CD1c-positive myeloid dendritic cell (primary cell): ENCODE measurements at regions not wholly inside any gene's neighbourhood (a gene's known extent, or its start where the extent isn't known, plus 50 kb on each side); places are given as distances from the start of the nearest gene placed in this dataset.

Experiments used
- DNase-seq: peaks from one replicate; pipeline ENCODE4 v3.0.0-alpha.2; 2016; ENCODE audit errors: extremely low spot score

DNA sequence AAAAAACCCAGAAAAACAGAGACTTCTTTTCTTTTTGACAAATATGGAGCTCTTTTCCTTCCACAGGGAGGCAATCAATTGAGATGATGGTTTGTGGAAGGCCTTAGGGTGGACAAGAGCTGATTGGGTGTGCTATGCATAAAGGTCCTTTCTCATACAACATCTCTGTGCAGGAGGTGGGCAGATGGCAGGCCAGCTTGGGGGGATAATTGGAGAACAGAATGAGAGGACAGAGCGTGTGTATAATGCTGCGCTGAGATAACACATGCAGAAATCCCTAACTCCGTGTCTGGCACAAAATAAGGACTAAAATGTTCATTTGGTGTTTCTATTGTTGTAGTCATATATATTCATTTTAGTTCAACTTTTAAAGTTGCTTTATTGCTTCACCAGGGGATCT, 159.0 kb upstream of the MEF2C start:
- no peak for DNase-seq

DNA sequence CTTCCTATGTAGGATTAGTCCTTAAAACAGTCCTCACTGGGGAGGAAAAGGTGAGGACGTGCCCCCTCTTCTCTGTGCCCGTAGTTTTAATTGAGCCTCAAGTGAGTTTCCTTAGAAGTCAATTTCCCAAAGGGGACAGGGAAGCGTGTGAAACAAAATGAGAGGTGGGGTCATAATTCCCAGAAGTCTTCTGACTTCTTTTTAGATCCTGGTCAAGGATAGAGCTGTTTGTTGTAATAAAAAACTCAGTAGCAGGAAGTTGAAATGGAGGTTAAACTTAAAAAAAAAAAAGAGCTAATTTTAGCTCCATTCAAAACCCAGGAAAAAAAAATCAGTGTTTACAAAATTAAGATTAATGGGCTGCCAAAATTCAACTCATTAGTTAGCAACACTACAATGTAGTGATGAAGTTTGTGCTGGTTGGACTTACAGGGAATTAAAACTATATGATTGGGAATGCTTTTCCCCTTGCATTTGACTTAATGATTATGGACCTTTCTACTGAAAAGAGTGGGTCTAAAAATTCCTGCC, 158.3 kb upstream of the MEF2C start:
- no peak for DNase-seq

DNA sequence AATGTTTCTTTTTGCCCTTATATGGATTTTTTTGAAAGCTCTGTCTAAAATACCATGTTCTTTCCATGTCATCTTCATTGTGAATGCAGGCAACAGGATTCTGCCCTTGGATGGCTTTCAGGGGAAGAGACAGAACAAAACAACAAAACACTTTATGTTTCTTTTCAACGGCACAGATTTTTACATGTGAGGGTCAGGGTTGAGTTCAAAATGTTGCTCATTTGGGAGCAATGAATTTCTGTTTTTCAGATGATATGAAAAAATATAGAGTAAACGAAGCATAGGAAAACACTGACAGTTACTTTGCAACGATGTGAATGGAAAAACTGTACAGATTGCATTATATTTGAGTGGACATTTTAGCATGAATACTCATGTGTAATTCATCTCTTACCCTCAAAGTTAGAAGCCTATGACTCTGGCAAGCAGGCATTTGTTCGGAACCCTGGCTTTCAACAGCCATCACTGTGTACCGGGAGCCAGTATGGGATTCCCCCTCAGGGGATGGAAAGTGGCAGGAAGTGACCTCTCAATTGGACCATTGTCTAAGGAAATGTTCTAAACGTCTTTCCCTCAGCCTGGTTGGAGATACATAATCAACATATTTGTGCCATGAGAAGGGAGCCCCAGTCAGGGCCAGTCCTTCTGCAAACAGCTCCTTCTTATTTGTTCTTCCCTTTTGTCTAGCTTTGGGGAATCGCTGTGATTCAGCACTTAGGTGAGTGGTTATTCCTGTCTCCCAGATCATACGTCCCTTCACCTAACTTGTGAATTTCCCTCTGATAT, 153.9 kb upstream of the MEF2C start:
- no peak for DNase-seq

DNA sequence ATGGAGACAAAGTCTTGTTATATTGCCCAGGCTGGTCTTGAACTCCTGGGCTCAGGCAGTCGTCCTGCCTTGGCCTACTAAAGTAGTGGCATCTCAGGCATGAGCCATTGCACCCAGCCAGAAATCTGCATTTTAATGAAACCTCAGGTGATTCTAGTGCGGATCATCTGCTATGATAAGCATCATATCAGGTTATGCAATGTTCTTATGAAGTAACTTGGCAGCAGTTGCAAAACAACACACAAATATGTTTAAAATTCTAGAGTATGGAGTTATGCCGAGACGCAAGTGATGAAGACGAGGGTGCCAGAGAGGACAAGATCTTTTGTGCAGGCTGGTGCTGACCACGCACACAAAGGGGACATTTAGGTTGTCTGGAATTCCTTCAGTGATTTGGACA, 153.2 kb upstream of the MEF2C start:
- no peak for DNase-seq

DNA sequence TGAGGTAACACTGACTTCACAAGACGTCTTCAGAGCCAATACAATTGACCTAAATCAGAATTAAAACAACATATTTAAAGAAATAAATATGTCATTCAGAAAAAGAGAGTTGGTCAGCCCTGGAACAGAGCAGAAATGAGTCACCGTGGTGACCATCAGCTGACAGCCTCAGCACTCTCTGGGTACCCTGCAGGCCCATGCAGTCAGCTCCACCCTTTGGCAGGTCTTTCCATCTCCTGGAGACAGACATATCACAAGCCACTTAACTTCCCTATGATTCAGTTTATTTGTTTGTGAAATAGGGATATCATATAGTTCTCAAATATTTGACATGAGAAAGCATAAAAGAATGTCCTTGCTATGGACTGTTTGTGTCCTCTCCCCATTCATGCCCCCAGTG, 151.6 kb upstream of the MEF2C start:
- DNase-seq = no peak

DNA sequence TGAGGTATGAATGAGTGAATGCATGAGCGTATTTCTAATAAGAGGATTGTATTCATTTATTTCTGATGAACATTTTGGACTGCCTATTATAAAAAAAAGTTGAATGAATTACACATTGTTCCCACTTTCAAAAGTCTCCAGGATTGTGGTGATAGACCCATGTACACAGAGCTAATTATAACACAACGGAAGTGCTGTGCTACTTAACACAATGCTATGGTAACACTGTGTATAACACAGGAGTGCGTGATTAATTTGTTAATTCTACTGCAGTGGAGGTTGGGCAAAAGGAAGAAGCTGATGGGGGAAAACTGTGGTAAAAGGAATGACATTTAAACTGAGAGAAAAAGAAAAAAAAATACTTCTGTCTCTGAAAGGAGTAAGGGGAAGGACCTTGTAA, 147.8 kb upstream of the MEF2C start:
- no peak for DNase-seq

DNA sequence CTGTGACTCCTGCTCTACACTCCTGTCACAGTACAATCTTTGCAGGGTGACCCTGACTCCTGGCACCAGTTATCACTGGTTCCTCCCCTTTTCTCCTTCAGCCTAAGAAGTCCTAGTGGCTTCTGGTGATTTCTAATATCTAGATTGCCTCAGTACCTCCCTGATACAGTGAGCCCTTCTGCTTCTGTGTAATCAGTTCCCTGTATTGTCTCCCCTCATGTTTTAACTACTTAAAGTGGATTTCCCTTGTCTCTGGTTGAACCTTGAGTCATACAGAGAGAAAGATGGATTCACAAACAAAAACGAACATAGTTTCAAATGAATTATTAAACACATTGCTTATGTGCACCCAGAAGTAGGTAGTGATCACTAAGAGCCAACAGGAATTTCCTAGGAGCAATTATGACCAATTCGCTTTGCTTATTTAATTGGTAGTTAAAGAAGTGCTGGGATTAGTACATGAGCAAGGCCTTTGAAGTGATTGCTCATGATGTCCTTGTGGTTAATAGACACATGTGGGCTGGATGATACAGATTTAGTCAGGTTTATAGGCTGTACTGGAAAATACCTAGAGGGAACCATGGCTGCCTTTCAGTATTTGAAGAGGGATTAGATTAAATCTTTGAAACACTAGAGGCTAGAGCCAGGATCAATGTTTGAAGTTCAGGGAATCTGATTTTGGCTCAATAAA, 145.8 kb upstream of the MEF2C start:
- DNase-seq = no peak

DNA sequence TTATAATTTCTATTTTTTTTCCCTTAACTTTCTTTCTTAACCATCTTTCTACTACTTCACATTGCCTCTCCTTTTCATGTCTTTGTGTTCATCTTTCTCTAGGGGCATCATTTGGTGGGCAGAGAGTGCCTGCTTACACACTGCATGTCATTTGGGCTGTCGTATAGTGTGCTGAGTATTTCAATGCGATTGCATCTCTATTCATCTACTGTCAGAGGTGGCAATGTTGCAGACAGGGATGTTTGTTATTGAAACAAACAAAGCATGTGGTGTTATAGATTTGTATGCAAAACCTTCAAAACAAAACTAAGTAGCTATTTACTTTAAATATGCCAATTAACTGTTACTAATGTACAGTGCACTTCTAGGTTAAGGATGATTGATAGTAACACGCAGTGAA, 141.1 kb upstream of the MEF2C start:
- no peak for DNase-seq

DNA sequence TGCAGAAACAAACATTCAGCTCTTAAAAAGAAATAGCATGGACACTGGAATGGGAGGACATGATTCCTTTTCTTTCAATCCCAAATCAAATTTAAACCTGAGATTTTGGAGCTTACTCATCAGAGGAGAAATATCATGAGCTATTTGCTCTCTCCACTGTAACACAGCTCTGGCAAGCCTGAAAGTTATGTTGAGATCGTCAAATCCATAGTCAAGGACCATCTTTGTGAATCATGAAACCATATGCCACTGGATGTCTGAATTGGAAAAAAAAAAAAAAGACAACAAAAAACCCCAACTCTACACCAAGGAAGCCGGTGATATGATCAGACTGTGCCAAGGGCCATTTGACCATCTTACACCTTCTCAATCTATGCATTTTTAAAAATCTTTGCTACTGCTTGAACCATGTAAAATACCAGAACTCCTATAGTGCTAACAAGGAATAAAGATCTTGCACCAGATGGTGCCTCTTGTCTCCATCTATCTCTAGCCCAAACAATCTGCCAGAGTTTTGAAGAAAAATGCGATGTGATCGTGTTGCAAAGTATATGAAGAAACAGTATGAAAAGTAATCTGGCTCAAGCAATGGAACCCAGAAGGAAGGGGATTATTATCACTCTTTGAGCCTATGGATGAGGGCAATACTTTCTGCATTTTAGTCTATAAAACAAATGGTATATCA, 138.1 kb upstream of the MEF2C start:
- no peak for DNase-seq

DNA sequence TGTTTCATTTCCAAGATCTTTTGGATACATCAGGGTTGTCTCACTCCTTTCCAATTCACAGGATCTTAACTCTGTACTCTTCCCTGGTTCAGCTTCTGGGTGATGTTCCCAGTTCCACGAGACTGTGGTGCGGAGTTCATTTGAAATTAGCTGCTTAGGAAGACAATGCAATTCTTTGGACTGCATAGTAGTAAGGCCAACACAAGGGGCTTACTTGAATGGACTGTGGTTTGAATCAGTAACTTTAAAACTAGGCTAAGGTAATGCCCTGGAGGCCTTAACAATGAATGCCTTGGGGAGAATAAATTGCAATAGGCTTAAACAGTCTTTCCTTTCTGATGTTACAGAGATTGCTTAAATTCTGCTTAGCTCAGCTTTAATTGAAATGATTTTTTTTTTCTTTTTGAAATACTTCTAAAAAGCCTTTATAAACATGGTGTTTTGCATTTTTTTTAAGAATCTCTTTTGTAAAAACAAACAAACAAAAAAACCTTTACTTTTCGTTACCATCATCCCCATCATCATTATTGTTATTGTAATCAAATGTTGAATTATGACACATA, 133.8 kb upstream of the MEF2C start:
- DNase-seq = no peak

DNA sequence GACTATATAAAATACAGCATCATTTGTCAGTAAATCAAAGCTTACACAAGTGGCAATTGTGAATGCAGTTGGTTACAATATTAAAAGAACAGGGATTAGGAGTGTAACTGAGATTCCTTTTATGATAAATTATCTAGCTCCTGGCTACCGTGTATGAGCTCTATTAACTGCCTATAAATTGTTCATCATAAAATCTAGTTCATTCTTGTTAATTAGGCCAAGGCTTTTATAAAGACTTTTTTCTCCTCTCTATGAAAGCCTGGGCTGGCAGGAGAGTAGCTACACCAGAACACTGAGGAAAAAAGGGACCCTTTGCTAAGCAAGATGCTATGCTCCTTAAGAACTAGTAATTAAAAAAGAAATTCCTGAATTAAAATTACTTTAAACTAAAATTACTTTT, 132.4 kb upstream of the MEF2C start:
- DNase-seq = no peak

DNA sequence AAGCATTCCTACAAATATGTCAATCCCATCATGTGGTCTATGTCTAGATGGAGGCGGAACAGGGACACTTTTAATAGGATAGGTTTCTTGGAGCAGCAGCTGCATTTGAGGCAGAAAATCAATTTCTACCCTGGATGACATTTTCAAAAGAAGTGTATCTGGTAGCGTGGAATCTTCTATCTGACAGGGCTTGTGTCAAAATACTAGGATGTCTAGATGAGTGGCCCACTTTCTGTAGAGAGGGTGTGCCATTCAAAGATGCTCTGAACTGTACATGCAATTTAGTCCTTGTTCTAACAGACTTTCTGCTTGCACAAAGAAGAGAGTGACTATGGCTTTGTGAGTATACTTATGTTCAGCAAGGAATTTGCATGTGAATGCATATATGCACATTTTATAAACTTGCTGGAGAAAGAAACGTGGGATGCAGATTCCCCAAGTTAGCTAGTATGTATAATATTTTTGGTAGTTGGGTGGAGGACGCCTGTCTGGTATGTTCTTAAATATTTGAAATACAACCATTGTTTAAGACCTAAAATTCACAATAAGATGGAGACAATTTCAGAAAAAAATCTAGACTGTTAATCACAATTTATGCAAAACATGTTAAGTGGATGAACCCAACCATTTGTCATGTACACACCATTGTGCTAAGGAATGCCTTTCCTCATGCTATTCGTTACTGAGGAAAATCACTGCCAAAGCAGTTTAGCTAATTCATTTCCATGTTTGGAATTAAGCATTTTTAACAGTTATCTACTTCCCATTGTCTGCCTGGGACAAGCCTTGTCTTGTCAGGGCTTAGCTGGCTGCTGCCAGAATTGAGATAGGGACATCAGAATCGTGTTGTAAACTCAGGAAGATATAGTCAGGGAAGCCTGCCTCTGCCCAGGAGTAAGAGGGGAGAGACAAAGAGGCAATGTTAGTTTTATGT, 129.1 kb upstream of the MEF2C start:
- no peak for DNase-seq

DNA sequence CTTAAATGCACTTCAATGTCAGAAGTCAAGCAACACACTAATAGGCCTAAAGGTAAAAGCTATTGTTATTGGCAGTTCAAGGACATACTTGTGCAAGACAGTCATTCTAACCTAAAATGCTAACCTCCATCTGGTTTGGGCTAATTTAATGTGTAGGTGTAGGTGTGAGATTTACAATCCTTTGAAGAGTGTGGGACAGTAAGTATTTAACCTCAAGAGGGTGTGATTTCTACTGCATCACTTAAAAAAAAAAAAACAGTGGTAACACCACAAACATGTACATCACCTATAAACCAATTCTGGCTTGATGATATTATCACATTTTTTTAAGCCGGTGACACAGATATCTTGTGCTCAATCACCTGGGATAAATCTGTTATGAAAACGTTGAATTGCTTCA, 127.5 kb upstream of the MEF2C start:
- DNase-seq = no peak

DNA sequence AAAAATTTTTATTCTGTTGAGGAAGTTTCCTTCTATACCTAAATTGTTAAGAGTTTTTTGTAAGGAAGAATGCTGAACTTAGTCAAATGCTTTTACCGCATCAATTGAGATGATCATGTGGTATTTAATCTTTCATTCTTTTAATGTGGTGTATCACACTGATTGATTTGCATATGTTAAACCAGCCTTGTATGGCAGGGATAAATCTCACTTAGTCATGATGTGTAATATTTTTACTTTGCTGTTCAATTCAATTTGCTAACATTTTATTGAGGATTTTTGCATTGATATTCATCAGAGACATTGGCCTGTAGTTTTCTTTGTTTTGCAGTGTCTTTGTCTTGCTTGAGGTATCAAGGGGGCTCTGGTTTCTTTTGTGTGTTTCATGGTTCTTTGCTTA, 125.3 kb upstream of the MEF2C start:
- DNase-seq = no peak

DNA sequence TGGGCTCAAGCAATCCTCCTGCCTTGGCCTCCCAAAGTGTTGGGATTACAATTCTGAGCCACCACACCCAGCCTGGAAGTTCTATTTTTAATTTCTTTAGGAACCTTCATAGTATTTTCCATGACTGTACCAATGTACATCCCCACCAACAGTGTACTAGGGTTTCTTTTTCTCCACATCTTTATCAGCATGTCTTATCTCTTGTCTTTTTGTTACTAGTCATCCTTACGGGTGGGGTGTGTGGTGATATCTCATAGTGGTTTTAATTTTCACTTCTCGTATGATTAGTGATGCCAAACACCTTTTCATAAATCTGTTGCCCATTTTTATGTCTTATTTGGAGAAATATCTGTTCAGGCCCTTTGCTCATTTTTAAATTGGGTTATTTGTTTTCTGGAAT, 123.0 kb upstream of the MEF2C start:
- no peak for DNase-seq

DNA sequence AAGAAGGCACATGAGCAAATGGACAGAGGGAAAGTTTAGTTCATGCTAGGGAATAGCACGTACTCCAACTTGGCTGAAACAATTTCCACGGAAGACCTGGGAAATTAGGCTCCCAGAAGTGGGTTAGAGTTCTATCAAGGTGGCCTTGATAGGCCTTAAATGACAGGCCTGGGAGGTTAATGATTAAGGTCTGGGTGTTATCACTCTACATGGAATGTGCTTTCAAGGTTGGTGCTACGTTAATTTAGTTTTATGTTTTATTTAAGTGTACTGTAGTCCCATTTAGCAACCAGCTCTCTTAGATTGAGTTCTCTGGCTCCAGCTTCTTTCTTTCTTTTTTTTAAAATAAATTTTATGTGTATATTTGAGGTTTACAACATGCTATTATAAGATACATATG, 121.4 kb upstream of the MEF2C start:
- DNase-seq = no peak

DNA sequence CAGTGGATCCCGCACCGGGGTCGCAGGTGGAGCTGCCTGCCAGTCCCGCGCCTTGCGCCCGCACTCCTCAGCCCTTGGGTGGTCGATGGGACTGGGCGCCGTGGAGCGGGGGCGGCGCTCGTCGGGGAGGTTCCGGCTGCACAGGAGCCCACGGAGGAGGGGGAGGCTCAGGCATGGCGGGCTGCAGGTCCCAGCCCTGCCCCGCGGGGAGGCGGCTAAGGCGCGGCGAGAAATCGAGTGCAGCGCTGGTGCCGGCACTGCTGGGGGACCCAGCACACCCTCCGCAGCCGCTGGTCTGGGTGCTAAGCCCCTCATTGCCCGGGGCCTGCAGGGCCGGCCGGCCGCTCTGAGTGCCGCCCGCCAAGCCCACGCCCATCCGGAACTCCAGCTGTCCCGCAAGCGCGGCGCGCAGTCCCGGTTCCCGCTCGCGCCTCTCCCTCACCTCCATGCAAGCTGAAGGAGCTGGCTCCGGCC, 120.6 kb upstream of the MEF2C start:
- no peak for DNase-seq

DNA sequence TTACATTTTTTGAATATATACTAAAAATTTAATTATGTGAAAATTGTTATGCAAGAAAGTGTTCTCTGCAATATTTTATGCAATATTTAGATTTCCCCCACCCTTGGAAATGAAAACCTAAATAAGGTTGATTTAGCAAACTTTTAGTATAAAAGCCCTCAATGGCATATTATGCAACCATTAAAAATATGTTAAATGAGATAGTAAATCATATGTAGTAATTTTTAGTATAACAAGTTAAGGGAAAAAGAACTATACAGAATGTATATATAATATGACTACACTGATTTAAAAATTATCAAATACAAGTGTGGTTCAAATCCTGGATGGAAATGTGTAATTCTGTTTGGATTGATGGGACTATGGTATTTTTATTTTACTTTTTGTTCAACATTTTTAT, 116.9 kb upstream of the MEF2C start:
- no peak for DNase-seq

DNA sequence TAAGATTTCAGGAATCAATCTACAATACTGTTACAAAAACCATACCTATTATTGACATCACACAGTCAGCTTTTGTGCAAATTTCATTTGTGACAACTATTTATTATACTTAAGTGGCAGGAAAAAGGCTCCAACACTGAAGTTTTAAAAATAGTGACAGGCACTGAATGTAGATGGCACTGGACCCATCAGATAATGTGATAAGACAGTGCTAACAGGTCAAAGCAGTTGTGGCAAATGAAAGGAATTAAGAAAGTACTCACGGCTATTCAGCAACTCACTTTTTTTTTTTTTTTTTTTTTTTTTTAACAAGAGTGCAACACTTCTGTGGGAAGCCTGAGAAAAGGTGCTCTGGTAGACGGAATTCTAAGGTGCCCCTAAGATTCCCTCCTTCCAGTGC, 115.0 kb upstream of the MEF2C start:
- no peak for DNase-seq

DNA sequence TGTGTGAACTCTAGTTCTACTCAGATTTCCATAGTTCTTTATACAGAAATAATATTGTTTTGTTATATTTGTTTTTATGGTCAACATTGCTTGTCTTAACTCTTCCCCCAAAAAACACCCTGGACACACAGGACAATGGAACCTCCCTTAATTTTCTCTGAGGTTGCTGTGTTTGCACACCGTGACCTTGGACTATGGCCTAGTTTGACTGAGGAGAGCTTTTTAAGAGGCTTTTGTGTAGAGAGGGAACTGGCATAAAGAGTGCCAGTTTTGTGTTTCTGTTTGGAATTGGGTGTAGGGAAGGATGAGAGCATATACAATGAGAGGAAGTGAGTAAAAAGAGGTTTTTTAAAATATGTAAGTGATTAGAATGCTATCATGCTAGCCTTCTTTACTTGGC, 101.1 kb upstream of the MEF2C start:
- no peak for DNase-seq

DNA sequence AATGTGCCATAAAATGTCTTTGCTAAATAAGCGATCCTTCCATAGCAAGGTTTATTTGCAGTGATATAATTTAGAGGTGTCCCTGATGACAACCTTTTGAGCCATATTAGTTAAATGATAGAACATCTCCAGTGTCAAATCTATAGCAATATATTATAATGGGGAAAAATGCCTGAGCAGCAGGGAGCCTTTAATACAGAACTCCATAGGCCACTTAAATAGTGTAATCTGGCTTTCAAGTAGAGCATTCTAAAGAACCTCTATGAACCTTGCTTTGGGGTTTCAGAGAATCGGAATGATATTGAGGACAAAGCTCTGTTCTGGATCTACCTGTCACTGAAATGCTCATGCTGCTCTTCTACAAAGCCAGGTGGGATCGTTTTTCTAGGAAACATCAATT, 96.7 kb upstream of the MEF2C start:
- no peak for DNase-seq
